ENCODE measurements at regions not wholly inside any gene's neighbourhood (a gene's known extent, or its start where the extent isn't known, plus 50 kb on each side); places are given as distances from the start of the nearest gene placed in this dataset.

DNA sequence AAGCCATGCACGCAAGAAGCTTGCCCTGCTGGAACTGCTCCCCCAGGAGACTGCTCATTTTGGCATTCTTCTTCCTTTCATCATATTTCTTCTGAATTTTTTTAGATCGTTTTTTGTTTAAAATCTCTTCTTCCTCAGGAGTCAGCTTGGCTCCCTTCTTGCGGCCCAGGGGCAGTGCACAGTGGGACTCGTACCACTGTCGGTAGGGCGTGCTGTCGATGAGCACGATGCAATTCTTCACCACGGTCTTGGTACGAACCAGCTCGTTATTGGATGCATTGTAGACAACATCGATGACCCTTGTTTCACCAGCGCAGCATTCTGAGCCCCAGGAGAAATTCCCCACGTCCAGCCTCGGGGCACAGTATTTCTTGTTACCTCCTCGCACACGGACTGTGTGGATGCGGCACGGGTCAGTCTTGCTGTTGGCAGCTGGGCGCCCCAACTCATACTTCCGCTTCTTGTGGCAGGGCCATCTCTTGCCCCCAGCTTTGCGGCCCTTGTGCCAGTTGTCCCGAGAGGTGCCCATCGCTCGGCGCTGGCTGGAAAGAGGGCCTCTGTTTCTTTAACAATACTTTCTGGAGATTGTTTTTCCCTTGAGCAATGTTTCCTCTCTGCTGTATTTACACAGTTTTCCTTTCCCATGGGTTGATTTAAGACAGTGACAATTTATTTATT lies 452.4 kb downstream of the TMEM121 start:
- TF ChIP-seq ZNF8 (CRISPR knock-in tag; IDR thresholded peaks at IDR 0.05): no peak
- no peak for TF ChIP-seq ESRRG (CRISPR knock-in tag; IDR thresholded peaks at IDR 0.05)
- TF ChIP-seq, protein P1, sequence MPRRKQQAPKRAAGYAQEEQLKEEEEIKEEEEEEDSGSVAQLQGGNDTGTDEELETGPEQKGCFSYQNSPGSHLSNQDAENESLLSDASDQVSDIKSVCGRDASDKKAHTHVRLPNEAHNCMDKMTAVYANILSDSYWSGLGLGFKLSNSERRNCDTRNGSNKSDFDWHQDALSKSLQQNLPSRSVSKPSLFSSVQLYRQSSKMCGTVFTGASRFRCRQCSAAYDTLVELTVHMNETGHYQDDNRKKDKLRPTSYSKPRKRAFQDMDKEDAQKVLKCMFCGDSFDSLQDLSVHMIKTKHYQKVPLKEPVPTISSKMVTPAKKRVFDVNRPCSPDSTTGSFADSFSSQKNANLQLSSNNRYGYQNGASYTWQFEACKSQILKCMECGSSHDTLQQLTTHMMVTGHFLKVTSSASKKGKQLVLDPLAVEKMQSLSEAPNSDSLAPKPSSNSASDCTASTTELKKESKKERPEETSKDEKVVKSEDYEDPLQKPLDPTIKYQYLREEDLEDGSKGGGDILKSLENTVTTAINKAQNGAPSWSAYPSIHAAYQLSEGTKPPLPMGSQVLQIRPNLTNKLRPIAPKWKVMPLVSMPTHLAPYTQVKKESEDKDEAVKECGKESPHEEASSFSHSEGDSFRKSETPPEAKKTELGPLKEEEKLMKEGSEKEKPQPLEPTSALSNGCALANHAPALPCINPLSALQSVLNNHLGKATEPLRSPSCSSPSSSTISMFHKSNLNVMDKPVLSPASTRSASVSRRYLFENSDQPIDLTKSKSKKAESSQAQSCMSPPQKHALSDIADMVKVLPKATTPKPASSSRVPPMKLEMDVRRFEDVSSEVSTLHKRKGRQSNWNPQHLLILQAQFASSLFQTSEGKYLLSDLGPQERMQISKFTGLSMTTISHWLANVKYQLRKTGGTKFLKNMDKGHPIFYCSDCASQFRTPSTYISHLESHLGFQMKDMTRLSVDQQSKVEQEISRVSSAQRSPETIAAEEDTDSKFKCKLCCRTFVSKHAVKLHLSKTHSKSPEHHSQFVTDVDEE (CRISPR knock-in tag; IDR thresholded peaks at IDR 0.05): no peak
- TF ChIP-seq, protein P2, sequence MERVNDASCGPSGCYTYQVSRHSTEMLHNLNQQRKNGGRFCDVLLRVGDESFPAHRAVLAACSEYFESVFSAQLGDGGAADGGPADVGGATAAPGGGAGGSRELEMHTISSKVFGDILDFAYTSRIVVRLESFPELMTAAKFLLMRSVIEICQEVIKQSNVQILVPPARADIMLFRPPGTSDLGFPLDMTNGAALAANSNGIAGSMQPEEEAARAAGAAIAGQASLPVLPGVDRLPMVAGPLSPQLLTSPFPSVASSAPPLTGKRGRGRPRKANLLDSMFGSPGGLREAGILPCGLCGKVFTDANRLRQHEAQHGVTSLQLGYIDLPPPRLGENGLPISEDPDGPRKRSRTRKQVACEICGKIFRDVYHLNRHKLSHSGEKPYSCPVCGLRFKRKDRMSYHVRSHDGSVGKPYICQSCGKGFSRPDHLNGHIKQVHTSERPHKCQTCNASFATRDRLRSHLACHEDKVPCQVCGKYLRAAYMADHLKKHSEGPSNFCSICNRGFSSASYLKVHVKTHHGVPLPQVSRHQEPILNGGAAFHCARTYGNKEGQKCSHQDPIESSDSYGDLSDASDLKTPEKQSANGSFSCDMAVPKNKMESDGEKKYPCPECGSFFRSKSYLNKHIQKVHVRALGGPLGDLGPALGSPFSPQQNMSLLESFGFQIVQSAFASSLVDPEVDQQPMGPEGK (CRISPR knock-in tag; IDR thresholded peaks at IDR 0.05; ENCODE audit: borderline replicate concordance): no peak
- TF ChIP-seq ZFP30 (CRISPR knock-in tag; IDR thresholded peaks at IDR 0.05): no peak
- TF ChIP-seq, protein P3, sequence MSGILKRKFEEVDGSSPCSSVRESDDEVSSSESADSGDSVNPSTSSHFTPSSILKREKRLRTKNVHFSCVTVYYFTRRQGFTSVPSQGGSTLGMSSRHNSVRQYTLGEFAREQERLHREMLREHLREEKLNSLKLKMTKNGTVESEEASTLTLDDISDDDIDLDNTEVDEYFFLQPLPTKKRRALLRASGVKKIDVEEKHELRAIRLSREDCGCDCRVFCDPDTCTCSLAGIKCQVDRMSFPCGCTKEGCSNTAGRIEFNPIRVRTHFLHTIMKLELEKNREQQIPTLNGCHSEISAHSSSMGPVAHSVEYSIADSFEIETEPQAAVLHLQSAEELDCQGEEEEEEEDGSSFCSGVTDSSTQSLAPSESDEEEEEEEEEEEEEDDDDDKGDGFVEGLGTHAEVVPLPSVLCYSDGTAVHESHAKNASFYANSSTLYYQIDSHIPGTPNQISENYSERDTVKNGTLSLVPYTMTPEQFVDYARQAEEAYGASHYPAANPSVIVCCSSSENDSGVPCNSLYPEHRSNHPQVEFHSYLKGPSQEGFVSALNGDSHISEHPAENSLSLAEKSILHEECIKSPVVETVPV (CRISPR knock-in tag; IDR thresholded peaks at IDR 0.05): no peak
- no peak for TF ChIP-seq TOX (CRISPR knock-in tag; IDR thresholded peaks at IDR 0.05; ENCODE audit: borderline replicate concordance)
- no peak for TF ChIP-seq RARB (CRISPR knock-in tag; IDR thresholded peaks at IDR 0.05)
- TF ChIP-seq, protein P4, sequence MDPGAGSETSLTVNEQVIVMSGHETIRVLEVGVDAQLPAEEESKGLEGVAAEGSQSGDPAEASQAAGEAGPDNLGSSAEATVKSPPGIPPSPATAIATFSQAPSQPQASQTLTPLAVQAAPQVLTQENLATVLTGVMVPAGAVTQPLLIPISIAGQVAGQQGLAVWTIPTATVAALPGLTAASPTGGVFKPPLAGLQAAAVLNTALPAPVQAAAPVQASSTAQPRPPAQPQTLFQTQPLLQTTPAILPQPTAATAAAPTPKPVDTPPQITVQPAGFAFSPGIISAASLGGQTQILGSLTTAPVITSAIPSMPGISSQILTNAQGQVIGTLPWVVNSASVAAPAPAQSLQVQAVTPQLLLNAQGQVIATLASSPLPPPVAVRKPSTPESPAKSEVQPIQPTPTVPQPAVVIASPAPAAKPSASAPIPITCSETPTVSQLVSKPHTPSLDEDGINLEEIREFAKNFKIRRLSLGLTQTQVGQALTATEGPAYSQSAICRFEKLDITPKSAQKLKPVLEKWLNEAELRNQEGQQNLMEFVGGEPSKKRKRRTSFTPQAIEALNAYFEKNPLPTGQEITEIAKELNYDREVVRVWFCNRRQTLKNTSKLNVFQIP (CRISPR knock-in tag; IDR thresholded peaks at IDR 0.05; ENCODE audit: borderline replicate concordance, low read depth): no peak
- TF ChIP-seq ZNF70 (CRISPR knock-in tag; IDR thresholded peaks at IDR 0.05): no peak
- TF ChIP-seq, protein P5, sequence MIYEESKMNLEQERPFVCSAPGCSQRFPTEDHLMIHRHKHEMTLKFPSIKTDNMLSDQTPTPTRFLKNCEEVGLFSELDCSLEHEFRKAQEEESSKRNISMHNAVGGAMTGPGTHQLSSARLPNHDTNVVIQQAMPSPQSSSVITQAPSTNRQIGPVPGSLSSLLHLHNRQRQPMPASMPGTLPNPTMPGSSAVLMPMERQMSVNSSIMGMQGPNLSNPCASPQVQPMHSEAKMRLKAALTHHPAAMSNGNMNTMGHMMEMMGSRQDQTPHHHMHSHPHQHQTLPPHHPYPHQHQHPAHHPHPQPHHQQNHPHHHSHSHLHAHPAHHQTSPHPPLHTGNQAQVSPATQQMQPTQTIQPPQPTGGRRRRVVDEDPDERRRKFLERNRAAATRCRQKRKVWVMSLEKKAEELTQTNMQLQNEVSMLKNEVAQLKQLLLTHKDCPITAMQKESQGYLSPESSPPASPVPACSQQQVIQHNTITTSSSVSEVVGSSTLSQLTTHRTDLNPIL (CRISPR knock-in tag; IDR thresholded peaks at IDR 0.05; ENCODE audit: low read depth): no peak
- no peak for TF ChIP-seq BACH2 (CRISPR knock-in tag; IDR thresholded peaks at IDR 0.05; ENCODE audit: borderline replicate concordance)
- TF ChIP-seq ISL1 (CRISPR knock-in tag; IDR thresholded peaks at IDR 0.05): no peak
- TF ChIP-seq ZNF565 (CRISPR knock-in tag; conservative IDR thresholded peaks at IDR 0.05; ENCODE audit: low read depth): no peak
- no peak for TF ChIP-seq ZC3H10 (CRISPR knock-in tag; IDR thresholded peaks at IDR 0.05)
- TF ChIP-seq OSR1 (CRISPR knock-in tag; IDR thresholded peaks at IDR 0.05): no peak
- no peak for TF ChIP-seq GLIS3 (CRISPR knock-in tag; IDR thresholded peaks at IDR 0.05)
- no peak for TF ChIP-seq ZFP3 (CRISPR knock-in tag; IDR thresholded peaks at IDR 0.05)
- no peak for ATAC-seq

DNA sequence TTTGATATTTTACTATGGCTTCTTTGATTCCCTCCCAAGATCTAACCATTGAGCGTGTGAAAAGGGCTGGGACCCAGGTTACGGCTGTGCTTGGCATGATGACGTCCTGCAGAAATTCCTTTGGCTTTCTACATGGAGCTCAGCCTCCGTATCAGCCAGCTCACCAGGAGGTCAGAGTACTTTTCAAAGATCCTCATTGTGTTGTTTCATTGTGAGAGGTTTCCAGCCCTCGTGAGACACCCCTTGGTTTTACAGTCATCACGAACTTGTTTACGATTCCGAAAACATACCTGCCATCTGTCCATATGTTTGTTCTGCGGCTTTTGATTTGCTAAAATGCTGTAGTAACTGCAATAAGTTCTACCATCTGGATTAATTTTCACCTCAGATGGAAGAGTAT lies 453.1 kb downstream of the TMEM121 start:
- no peak for TF ChIP-seq SNAI2 (CRISPR knock-in tag; IDR thresholded peaks at IDR 0.05)
- no peak for TF ChIP-seq ZFP30 (CRISPR knock-in tag; IDR thresholded peaks at IDR 0.05)
- no peak for TF ChIP-seq TCF4 (CRISPR knock-in tag; IDR thresholded peaks at IDR 0.05; ENCODE audit: borderline replicate concordance)
- no peak for ATAC-seq

DNA sequence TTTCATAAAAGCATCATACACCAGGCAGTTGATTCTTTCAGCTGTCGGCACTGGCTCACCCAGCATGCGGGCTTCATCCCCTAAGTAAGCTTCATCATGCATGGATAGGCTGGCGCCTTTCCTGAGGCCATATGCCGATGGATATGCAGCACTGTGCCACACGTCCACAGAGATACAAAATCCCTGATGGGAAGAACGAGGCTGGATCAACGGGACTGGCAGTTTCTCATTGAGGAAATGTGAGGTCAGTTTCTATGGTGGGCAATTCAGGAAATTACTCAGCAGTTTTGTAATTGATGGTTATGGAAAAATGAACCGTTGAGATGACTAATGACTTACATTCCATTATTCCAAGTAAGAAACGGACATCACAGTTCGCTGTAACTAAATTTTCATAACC lies 453.8 kb downstream of the TMEM121 start:
- ATAC-seq: peak; percentile 19; the same call in 2 of the 3 replicates
- TF ChIP-seq, protein P2 (CRISPR knock-in tag; IDR thresholded peaks at IDR 0.05; ENCODE audit: borderline replicate concordance): no peak
- TF ChIP-seq BACH2 (CRISPR knock-in tag; IDR thresholded peaks at IDR 0.05; ENCODE audit: borderline replicate concordance) (no peak), ZFP3 (CRISPR knock-in tag; IDR thresholded peaks at IDR 0.05) (no peak), ZFP30 (CRISPR knock-in tag; IDR thresholded peaks at IDR 0.05) (no peak), ZNF70 (CRISPR knock-in tag; IDR thresholded peaks at IDR 0.05) (no peak), GLIS3 (CRISPR knock-in tag; IDR thresholded peaks at IDR 0.05) (no peak), OSR1 (CRISPR knock-in tag; IDR thresholded peaks at IDR 0.05) (no peak), ZC3H10 (CRISPR knock-in tag; IDR thresholded peaks at IDR 0.05) (no peak), PPARA (CRISPR knock-in tag; IDR thresholded peaks at IDR 0.05; ENCODE audit: borderline replicate concordance) (no peak), TOX (CRISPR knock-in tag; IDR thresholded peaks at IDR 0.05; ENCODE audit: borderline replicate concordance) (no peak)
- TF ChIP-seq, protein P1 (CRISPR knock-in tag; IDR thresholded peaks at IDR 0.05): no peak
- TF ChIP-seq, protein P3 (CRISPR knock-in tag; IDR thresholded peaks at IDR 0.05): no peak
